ENCODE measurements at regions not wholly inside any gene's neighbourhood (a gene's known extent, or its start where the extent isn't known, plus 50 kb on each side); places are given as distances from the start of the nearest gene placed in this dataset.

DNA sequence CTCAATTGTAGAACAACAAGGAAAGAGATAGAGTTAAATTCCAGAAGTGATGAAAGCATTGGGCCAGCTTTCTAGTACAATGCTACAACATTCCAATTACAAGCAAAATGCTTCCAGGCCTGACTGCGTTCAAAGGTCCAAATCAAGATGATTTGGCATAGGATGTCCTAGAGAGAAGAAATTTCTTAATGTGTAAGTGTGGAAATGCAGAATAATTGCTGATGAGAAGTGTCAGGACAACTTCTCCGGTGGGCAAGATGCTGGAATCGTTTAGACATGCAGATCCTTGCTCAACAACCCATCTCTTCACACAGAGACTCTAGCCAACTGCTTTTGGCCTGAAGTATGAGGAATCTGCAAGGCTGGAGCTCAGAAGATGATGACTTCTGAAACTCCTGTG, 71.1 kb upstream of the PDZRN3 start:
- Mint-ChIP-seq H3K36me3 (ENCODE audit: insufficient read depth in 1 of 3, low read depth in 3 of 3) (no peaks in the 10 kb centered on the region), H3K4me1 (no peaks in the 10 kb centered on the region), H3K4me3 (no peak overlapping the region), H3K27ac (no peak overlapping the region), H3K9me3 (no peaks in the 10 kb centered on the region), H3K27me3 (ENCODE audit: low read depth) (peaks cover 3% of the 10 kb centered on the region; the same call in 1 of the 2 replicates)
- no peak overlapping the region for H2AFZ ChIP-seq (ENCODE audit: low read length)
- no peak overlapping the region for H2BK5ac ChIP-seq (ENCODE audit: insufficient read length, low read length)
- no CpG with 5 or more reads among the region's 3 CpGs for WGBS (ENCODE audit: extremely low coverage, insufficient read length, low lambda C conversion rate)
- no peaks in the 10 kb centered on the region for H4K20me1 ChIP-seq (ENCODE audit: control insufficient read depth, insufficient read depth, insufficient read length)
- H3K14ac ChIP-seq (ENCODE audit: insufficient read depth, low read length): no peak overlapping the region
- no peaks in the 10 kb centered on the region for H3K79me2 ChIP-seq (ENCODE audit: insufficient read depth, low read length)
- no peaks in the 10 kb centered on the region for H3K23me2 ChIP-seq (ENCODE audit: insufficient read length, low read depth, low read length, poor library complexity, severe bottlenecking)
- no peak overlapping the region for H3K4ac ChIP-seq (ENCODE audit: low read depth, low read length)
- no peak overlapping the region for H3K9ac ChIP-seq (ENCODE audit: extremely low read depth, insufficient read length, low read length)
- TF ChIP-seq, protein P1, sequence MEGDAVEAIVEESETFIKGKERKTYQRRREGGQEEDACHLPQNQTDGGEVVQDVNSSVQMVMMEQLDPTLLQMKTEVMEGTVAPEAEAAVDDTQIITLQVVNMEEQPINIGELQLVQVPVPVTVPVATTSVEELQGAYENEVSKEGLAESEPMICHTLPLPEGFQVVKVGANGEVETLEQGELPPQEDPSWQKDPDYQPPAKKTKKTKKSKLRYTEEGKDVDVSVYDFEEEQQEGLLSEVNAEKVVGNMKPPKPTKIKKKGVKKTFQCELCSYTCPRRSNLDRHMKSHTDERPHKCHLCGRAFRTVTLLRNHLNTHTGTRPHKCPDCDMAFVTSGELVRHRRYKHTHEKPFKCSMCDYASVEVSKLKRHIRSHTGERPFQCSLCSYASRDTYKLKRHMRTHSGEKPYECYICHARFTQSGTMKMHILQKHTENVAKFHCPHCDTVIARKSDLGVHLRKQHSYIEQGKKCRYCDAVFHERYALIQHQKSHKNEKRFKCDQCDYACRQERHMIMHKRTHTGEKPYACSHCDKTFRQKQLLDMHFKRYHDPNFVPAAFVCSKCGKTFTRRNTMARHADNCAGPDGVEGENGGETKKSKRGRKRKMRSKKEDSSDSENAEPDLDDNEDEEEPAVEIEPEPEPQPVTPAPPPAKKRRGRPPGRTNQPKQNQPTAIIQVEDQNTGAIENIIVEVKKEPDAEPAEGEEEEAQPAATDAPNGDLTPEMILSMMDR (conservative IDR thresholded peaks at IDR 0.05): no peak
- H2BK20ac ChIP-seq (ENCODE audit: low read depth, low read length, poor library complexity, severe bottlenecking): no peak overlapping the region
- H4K5ac ChIP-seq (ENCODE audit: insufficient read length, low read depth, low read length): no peak overlapping the region
- no peak for DNase-seq
- H3K18ac ChIP-seq (ENCODE audit: insufficient read length, low read depth, low read length): no peak overlapping the region
- no peak overlapping the region for H4K91ac ChIP-seq (ENCODE audit: insufficient read length, low read depth, low read length)
- no peak overlapping the region for H2BK12ac ChIP-seq (ENCODE audit: insufficient read length, low read depth, low read length)
- H2BK15ac ChIP-seq (ENCODE audit: low read depth, low read length): no peak overlapping the region
- H3K79me1 ChIP-seq (ENCODE audit: insufficient read depth, low read depth, low read length, poor library complexity, severe bottlenecking): no peaks in the 10 kb centered on the region
- no peak overlapping the region for H3K4me2 ChIP-seq (ENCODE audit: insufficient read depth, insufficient read length, low read length)
- no peak overlapping the region for H3K27ac ChIP-seq (ENCODE audit: insufficient read length, low read depth, low read length)
- H3K56ac ChIP-seq (ENCODE audit: insufficient read length, low read depth, low read length): no peak overlapping the region
- H4K8ac ChIP-seq (replicated peaks; ENCODE audit: insufficient read length, low read depth, low read length): no peak overlapping the region
- no peaks in the 10 kb centered on the region for H3K9me3 ChIP-seq (ENCODE audit: control insufficient read depth, low read depth, low read length)
- H3K23ac ChIP-seq (ENCODE audit: insufficient read length, low read depth, low read length): no peak overlapping the region
- no peak overlapping the region for H2AK5ac ChIP-seq (ENCODE audit: insufficient read length, low read length)
- H3T11ph ChIP-seq (ENCODE audit: low read length): no peak overlapping the region
- H2BK120ac ChIP-seq (ENCODE audit: low read depth, low read length, poor library complexity, severe bottlenecking): no peak overlapping the region
- H3K4me1 ChIP-seq (ENCODE audit: insufficient read depth, low read length): no peaks in the 10 kb centered on the region
- no peaks in the 10 kb centered on the region for H3K27me3 ChIP-seq (ENCODE audit: insufficient read depth, low read length)

All from H9 (cell line).